HG03520 (cell line): ENCODE measurements at regions not wholly inside any gene's neighbourhood (a gene's known extent, or its start where the extent isn't known, plus 50 kb on each side); places are given as distances from the start of the nearest gene placed in this dataset.
"Not testable (repeated sequence)": the region's sequence is repeated elsewhere in the genome, so short reads cannot be mapped to it uniquely, and the experiment has no call there.

Experiments
- ATAC-seq: cut with Tn5 transposase; IDR thresholded peaks from one replicate; pipeline ENCODE4 v1.9.1; 2021; ENCODE audit warnings: mild to moderate bottlenecking, moderate library complexity; ENCODE audit not compliant: unreplicated experiment

DNA sequence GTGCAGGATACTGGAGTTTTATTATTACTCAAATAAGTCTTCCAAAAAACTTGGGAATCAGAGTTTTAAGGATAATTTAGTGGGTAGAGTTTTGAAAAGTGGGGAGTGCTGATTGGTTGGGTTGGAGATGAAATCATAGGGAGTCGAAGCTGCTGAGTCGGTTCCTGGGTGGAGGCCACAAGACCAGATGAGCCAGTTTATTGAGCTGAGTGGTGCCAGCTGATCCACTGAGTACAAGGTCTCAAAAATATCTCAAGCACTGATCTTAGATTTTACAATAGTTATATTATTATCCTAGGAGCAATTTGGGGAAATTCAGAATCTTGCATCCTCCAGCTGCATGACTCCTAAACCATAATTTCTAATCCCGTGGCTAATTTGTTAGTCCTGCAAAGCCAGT, 804.9 kb upstream of the SEMA6A start:
- ATAC-seq: no peak

DNA sequence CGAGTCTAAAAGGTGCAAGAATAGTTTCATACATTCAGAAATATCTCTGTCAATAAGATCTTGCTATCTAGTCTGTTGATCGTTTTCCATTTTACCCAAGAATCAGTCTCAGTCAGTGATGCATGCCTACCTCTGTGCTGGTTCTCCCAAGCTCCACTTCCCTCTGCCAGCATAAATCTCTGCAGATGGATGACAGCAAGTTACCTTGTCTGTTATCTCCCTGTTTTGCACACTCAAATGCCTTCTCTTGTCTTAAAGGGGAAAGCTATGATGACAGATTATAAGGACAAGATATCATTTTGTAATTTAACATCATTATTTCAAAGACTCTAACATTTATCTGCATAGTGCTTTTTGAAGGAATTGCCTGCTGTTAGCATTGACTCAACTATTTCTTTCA, 802.1 kb upstream of the SEMA6A start:
- ATAC-seq: no peak

DNA sequence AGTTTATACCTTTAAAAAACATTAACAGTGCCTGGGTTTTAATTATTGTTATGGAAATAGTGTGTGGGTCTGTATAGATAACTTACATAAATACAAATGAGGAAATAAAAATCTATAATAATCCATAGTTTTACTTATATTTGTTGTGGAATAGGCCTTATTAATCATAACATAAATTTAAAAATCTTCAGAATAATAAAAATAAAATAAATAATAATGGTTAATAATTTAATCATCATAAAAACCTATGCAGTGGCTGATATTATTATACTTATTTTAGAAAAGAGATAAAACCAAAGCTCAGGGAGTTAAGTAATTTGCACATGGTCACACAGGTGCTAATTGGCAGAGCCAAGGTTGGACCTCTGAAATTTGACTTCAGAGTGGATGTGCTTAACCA, 785.3 kb upstream of the SEMA6A start:
- ATAC-seq: no peak

DNA sequence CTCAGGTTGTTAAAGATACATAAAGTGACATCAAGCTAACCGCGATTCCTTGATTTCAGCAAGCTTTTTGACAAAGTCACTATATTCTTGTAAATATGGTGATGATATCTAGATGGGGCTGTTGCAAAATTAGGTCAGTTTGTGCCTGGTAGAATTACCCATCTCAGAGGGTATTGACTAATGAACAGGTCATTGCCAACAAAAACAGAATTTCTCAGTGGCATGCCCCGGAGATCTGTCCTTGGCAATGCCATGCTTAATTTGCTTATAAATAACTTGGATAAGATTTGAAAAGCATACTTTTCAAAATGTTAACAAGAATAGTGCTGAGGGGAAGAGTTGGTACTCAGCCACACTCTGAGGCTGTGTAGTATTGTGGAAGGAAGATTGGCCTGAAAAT, 783.3 kb upstream of the SEMA6A start:
- ATAC-seq: no peak

DNA sequence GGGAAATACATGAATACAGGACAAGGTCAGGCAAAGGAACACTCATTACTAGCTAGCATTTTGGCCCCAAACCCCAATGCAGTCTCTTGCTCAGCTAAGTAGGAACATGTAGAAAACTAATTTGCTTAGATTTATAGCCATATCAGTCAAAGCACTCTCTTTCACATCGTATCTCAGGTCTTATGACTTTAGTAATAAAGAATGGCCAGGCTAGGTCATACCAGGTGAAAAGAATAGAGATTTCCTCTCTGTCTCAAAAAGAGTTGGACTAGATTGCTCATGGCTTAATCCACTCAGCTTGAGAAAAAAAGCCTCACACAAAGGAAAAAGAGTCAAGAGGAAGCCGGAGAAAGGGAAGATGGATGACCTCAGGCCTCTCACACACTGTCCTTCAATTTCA, 772.7 kb upstream of the SEMA6A start:
- ATAC-seq: no peak

DNA sequence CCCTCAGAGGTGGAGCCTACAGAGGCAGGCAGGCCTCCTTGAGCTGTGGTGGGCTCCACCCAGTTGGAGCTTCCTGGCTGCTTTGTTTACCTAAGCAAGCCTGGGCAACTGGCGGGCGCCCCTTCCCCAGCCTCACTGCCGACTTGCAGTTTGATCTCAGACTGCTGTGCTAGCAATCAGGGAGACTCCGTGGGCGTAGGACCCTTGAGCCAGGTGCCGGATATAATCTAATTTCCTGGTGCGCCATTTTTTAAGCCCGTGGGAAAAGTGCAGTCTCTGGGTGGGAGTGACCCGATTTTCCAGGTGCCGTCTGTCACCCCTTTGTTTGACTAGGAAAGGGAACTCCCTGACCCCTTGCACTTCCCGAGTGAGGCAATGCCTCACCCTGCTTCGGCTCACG, 769.1 kb upstream of the SEMA6A start:
- not testable (repeated sequence) for ATAC-seq

DNA sequence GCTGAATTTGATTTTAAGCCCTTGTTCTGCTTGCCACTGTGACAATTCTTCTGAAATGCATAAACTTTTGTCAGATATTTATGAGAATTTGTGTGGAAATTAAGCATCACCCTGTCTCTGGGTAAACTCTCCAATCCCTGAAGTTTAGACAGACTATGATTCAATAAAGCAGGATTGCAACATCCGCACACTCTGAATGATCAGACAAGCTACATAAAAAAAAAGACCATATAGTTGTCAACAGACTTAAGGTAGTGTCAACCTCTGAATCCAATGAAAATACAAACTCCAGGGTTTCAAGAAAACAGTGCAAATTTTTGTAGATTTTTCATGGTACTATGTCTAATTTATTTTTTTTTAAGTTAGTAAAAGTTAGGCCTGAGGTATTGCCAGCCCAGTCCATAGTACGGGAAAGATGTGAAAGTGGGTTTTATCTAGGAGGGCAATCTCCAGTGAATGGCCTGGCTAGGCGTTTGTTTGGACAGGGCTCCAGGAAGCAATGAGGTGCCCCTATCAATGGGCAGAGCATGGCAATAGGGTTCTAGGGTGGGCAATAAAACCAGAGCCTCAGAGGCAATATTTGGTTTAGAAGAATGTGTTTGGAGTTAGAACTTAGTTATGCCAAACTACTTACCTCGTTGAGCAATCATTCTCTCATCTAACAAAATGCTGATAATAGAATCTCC, 762.6 kb upstream of the SEMA6A start:
- no peak for ATAC-seq

DNA sequence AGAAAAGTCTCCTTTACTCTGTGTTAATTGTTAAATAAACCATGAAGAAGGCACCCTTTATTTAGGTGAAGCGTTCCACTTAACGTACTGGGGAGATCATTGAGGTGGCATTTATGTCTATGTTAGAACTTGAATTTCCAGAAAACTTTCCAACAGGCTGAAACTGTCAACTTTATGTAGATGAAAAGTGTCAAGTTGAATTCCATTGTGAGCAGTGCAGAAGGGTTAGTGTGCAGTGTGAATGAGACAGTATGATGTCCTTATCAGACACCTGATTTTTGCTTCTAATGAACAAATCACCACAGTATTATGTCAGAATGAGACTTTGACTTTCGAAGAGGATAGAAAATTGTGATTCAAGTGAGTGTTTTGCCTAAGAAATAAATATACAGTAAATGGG, 761.6 kb upstream of the SEMA6A start:
- no peak for ATAC-seq

DNA sequence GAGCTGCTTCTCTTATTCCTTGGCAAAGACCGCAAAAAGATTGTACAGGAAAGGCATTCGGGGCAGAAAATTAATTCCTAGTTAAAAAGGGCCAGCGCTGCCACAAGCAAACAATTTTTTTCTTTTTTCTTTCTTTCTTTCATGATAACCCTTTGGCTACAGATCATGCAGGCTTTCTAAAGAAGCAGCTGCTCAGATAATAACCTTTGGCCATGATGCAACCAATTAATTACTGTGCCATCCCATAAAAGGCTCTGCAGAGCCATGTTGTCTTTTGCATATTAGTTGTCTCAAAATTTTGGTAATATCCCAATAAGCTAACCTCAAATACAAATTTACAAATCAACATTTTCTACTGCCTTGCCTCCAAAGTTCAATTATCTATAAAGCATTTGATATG, 758.4 kb upstream of the SEMA6A start:
- ATAC-seq: no peak

DNA sequence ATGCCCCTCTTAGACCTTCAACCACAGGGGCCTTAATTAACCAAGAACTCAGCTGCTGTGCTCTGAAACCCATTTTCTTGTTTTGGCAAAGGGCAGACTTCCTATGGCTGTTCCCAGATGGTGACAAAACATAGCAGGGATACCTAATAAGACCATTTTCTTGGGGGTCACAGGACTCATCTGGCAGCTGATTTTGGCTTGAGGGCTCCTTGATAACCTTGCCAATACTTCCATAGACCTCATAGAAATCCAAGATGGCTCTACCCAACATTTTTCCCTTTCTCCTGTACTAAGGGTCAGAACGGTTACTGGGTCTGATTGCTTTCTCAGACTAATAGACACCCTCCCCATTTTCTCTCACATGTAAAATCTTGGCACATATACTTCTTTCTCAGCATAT, 757.7 kb upstream of the SEMA6A start:
- no peak for ATAC-seq

DNA sequence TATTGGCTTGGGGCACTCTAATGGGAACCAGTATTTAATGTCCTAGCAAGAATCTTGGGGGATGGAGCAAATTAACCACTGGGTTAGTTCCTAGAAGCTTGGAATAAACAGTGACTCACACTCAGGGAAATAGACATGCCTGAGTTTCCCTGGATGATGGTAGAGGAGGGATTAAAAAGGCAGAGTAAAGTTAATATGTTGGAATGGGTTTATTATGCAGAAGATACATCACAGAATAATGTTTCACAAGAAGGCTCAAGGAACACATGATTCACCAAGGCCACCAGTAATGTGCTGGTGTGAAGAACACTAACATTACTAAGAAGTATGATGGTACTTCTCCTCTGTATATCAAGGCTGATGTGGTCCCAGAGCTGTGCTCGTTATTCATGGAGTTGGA, 752.9 kb upstream of the SEMA6A start:
- no peak for ATAC-seq

DNA sequence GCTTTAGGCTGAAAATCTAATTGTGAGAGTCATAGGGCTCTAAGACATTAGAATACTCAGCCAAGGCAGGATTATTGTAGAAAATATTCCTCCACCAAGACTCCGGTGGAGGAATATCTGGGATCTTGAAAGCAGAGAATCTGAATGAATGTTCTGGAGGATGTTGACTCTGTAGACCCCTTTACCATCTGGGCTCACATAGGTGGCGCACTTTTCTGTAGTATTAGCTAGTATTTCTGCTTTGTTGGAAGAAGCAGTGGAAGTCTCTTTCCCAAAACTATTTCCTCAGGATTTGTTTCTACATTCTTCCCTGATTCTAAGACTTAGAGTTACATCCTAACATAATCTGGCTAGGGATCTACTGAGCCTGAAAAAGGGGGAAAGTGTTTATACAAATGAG, 752.4 kb upstream of the SEMA6A start:
- no peak for ATAC-seq

DNA sequence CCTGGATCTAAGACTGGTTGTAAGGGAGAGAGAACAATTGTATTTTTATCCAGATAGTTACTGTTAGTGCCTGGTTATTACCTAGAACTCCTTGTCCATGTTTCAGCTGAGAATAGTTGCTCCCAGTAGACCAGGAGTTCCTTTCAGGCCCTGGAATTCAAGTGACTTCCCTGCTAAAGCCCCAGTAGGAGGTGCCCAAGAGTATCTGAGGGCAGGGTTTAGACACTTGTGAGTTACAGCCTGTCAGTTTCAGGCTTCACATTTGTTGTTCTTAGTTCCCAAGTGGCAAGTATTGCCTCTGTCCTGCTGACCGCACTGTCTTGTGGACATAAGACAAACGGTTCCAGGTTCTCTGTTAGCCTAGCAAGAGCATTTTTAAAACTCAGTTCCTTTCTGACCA, 743.9 kb upstream of the SEMA6A start:
- ATAC-seq: no peak

DNA sequence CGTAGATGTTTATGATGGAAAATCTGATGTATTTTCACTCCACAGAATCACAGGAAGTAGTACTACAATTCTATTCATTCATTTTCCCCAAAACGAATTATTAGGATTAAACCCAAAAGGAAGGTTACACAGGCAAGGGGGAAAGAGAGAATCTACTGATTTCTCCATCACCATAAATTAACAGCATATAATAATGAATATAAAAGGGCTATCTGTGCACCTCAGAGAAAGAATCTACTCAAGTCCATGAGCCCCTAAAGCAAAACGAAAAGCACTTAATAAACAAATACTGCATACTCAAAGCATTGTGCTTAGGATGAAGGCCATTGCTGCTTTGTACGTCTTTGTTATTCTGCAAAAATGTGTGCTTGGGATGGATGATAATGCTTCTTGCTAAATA, 740.5 kb upstream of the SEMA6A start:
- no peak for ATAC-seq

DNA sequence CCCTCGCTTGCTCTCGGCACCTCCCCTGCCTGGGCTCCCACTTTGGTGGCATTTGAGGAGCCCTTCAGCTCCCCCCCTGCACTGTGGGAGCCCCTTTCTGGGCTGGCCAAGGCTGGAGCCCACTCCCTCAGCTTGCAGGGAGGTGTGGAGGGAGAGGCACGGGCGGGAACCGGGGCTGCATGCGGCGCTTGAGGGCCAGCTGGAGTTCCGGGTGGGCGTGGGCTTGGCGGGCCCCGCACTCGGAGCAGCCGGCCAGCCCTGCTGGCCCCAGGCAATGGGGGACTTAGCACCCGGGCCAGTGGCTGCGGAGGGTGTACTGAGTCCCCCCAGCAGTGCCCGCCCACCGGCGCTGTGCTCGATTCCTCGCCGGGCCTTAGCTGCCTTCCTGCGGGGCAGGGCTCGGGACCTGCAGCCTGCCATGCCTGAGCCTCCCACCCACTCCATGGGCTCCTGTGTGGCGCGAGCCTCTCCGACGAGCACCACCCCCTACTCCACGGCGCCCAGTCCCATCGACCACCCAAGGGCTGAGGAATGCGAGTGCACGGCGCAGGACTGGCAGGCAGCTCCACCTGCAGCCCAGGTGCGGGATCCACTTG, 730.0 kb upstream of the SEMA6A start:
- ATAC-seq: not testable (repeated sequence)

DNA sequence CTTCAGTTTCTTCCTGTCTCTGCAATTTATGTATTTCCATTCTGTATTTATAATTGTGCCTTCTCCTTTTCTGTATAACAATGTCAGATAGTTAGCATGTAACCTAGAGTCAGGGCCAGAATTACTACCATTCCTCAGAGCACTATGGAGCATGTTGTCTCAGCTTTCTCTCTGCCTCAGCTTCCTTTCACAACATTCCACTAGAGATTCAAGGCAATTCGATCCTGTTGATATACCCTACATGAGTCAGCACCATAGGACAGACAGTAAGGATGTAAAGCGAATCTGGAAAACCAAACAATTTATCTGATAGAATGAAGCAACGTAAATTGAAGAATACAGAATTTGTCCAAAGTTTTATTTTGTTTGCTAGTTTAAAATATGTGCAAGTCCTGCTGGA, 728.3 kb upstream of the SEMA6A start:
- ATAC-seq: no peak

DNA sequence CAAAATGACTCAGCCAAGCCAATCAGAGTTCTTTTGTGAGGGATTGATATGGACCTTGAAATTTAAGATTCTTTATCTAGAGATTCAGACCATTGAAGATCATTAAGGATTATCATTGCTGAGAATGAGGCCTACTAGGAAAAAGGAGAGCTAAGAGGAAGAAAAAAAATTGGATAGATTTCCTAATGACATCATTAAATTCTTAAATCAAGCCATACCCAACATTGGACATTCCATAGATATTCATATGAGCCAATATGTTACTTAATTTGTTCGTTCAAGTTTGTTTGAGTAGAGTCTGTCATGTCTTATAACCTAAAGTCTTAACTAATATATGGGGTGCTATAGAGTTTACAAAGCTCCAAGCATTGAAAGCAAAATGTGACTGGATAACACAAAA, 727.9 kb upstream of the SEMA6A start:
- ATAC-seq: no peak

DNA sequence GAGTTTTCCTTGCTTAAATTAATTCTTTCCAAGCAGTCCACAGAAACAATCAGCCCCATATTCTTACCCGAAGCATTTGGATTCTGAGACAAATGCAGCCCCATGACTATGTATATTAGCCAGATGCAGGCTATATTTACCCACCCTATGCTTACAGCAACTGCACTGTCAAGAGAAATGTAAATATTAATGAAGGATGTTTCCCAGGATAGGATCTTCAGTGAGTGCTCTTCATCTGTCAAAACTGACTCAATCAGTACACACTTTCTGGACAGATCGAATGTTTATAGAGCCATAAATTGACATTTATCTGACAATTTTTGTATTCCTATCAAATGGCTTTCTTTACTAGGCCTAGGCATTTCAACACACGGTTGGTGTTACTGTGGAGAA, 725.3 kb upstream of the SEMA6A start:
- ATAC-seq: no peak

DNA sequence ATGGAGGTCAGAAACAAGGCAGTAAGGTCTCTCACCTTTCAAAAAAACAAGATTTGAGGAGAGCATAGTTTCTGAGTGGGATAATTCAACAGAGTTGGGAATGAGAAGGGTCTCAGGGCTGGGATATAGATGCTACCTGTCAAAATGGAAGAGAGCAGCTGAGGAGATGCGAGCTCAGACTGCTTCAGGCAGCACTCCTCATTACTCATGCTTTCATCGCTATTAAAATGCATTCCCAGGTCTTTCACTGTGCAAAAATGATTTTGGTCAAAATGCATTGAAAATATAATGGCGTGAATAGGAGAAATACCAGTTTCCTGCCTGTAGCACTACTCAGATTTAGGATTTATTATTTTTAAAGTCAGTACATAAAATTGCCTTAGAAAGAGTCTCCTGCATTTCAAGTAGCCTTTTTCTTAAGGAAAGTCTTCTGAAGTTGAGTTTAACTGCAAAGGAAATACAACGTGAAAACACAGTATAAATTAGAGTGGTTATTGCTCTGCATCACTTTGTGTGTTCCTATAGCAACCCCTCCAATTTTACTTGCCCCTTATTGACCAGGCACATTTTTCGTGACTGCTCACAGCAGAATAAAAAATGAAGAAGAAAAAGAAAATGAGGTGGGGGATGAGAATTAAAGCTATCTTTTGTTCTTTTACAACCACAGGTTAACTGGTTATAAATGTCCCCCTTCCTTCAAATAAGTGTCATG, 724.8 kb upstream of the SEMA6A start:
- ATAC-seq: no peak

DNA sequence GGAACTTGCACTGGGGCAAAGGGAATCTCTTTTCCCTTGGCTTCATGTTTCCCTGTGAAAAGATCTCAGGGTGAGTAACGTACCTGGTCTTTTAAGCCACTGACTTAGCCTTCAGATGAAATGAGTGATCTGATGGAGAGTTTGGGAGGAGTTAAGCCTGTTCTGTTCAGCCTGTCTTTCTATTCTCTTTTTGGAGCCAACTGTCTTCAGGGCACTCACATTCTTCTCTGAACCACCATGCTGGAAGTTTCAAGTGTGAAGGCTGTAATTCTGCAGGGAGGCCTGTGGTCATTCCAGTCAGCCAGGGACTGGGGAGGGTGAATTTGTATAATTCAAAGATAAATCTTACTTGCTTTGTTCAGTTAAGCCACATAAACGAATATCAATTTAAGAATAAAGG, 722.2 kb upstream of the SEMA6A start:
- ATAC-seq: no peak

DNA sequence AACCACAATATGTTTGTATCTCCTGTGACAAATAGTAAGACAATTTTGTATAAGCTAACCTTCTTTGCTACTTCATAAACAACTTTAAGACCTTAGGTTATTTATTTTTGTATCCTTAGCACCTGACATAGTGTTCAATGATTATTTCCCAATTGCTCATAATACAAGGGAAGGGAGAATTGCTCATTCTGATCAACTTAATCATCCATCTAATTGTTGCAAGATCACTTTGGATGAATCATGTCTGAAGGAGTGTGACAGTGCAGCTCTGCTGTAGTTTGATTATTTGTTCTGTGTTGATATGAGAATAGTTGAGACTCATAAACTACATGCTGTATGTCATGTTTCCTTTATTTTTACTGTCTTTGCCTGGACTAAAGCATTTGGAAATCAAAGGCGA, 721.3 kb upstream of the SEMA6A start:
- ATAC-seq: no peak

DNA sequence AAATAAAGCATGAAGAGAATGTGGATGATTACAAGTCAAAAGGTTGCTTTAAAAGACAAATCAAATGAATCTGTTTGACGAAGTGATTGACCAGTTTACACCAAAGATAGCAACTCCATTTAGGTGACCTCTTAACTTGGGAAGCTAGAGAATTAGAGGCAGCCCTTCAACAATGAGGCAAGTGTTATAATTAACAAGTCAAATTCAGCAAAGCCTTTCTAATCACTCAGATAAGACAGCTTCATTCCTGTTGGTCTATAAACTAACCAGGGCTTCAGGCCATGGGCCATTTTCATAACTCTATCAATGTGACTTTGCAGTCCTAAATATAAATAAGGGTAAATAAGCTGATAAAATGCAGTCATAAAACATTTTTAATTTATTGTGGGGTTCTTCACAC, 712.2 kb upstream of the SEMA6A start:
- no peak for ATAC-seq

DNA sequence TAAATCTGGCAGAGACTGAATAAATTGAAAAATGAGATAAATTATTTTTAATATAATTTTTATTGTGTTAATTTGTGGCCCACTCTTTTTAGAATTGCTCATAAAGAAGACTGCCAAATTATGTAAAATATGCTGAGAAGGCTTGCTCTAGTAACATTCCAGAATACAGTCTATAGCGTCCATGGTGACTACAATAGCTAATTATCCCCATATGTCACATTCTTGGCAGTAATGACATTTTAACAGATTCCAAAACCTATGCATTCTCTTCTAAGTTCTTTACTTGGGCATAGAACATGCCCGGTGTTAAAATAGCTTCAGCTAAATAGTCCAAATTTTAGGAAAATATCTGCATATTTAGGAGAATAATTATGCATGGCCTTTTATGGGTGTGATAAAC, 697.0 kb upstream of the SEMA6A start:
- ATAC-seq: no peak
